ENCODE measurements at regions not wholly inside any gene's neighbourhood (a gene's known extent, or its start where the extent isn't known, plus 50 kb on each side); places are given as distances from the start of the nearest gene placed in this dataset.

DNA sequence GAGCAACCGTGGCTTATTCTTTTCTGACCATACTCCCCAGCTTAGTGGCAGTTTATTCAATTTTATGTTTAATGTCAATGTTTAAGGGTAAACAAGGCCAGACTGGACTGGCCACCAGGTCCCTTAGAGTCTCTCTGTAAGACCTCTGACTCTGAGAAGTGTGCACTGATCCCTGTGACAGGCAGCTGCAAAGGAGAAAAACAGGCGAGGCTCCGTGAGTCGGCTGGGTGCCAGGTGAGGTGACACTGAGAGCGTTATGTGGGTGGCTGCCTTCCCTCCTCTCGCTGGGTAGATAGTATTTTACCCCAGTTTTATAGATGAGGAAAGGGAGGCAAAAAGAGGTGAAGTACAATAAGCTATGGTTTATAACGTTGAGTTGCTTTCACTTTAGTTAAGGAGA is 139.4 kb upstream of the HDAC4 start:
- DNase-seq (ENCODE audit: low read depth in 2 of 2, low spot score in 1 of 2) = no peak

DNA sequence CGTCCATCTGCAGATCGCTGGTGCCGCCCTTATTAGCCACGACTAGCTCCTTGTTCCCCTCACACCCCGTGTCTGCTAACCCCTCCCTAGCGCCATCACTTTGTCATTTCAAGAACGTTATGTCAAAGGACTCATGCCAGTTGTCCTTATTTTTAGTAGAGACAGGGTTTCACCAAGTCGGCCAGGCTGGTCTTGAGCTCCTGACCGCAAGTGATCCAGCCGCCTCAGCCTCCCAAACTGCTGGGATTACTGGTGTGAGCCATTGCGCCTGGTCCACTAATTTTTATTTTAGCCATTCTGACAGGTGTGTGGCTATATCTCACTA is 138.9 kb upstream of the HDAC4 start:
- no peak for DNase-seq (ENCODE audit: low read depth in 2 of 2, low spot score in 1 of 2)

DNA sequence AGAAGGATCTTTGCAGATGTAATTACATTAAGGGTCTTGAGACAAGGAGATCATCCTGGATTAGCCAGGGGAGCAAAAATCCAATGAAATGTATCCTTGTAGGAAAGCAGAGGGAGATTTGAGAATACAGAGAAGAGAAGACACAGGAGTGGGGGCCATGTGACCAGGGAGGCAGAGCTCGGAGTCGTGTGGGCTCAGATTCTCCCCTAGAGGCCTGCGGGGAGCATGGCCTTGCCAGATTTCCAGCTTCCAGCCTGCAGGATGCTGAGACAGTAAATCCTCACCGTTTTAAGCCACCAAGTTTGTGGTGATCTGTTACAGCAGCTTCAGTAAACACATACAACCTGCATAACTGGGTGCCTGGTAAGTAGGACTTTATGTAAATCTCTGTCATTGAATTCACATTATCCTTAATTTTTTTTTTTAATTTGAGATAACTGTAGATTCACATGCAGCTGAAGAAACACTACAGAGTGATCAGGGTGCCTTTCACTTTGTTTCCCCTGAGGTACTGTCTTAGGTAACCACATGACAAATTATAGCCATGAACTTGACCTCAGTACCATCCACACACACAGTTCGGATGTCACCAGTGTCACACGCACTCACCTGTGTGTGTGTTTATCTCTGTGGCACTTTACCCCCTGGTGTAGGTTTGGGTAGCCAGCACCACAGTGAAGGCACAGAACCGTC is 138.4 kb upstream of the HDAC4 start:
- DNase-seq (ENCODE audit: low read depth in 2 of 2, low spot score in 1 of 2) = no peak

DNA sequence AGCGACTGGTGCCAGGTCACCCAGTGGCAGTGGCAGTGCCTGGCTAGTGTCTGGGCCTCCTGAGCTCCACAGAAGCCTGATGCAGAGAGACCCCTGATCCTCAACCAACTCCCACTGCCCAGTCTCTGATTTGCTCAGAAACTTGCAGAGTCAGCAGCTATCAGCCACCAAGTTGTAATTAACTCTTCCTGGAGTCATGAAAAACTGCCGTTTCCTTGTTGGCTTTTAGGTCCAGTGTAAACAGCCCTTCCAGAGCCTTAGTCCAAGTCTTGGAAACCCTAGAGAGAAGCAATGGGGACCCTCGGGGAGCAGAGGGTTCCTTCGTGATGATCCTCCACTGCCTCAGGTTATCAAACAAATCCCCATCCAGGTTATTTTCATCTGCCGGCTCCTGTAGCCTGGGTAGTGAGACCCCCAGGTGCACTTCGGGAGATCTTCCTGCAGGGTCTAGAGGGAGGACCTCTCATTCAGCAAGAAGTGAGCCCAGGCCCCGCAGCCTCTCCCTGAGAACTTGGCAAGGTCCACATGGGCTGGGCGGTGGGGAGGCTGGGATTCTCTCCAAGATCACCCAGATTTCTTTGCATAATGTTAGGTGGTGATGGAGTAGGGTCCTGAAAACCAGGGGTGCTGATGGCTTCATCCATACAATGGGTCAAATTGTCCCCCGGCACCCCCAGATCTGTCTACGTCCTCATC is 137.7 kb upstream of the HDAC4 start:
- DNase-seq (ENCODE audit: low read depth in 2 of 2, low spot score in 1 of 2) = no peak

DNA sequence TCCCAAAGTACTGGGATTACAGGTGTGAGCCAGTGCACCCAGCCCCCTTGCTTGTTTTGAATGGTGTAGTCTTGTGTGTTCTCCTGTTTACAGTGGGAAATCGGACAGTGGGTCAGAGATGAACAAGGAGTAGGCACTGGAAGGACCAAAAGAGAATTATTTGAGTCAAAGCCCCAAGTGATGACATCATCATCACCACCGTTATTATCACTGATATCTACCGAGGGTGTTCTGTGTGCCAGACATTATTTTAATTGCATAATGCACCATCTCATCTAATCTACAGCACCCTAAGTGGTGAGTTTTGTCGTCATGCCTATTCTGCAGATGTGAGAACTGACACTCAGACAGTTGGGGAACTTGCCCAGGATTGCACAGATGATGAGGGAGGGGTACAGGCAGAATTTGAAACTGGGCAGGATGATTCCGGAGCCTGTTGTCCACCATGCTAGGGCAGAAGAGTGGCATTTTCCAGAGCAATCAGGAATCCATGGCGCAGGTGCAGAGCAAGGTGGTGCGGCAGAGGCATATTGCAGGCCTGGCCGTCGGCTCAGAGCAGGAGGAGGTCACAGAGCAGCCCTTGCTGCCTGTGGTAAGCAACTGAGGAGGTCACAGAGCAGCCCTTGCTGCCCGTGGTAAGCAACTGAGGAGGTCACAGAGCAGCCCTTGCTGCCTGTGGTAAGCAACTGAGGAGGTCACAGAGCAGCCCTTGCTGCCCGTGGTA is 137.0 kb upstream of the HDAC4 start:
- no peak for DNase-seq (ENCODE audit: low read depth in 2 of 2, low spot score in 1 of 2)

DNA sequence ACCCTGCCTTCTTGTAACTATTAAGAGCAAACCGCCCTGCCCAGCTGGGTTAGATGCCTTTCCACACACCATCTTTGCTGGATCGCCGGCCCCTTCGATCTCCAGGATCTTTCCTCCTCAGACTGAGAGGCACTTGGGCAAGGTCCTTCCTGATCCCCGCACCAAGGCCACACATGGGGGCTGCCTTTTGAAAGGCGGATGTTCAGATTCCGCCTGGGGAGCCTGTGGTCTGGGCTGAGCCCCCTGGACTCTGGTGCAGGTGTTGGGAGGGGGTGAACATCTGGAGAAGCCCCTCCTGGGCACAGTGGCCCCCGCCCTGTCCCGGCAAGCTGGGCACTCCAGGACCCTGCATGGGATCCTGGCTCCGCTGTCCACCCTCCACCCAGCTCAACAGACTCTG is 135.4 kb upstream of the HDAC4 start:
- DNase-seq (ENCODE audit: low read depth in 2 of 2, low spot score in 1 of 2) = no peak

DNA sequence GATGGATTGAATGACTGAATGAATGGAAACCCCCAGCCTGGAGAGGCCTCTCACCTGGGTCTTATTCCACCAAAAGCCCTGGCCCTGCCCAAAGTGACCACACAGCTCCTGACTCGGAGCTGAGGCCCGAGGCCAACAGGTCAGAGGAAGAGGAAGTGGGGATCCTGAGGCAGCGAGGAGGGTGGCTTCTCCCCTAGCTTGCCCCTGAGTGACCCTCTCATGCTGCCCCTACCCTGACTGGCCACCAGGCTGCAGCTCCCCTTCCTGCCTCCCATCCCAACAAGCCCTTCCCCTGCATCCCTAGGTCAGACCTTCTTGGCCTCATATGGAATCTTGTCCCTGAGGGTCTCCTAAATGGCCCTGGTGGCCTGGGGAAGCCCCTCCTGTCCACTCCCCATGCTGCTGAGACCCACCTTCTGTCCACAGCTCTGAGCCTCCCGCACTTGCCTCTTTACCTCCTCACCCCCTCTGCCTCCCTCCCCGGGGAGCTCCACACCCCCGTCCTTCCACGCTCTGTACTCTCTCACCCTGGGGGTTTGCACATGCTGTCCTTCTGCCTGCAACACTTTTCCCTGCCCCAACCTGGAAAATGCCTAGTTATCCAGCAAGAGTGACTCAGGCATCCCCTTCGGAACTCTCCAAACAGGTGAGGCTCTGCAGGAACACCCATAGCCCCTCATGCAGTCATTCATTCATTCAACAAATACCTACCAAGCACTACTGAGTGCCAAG is 134.8 kb upstream of the HDAC4 start:
- no peak for DNase-seq (ENCODE audit: low read depth in 2 of 2, low spot score in 1 of 2)

DNA sequence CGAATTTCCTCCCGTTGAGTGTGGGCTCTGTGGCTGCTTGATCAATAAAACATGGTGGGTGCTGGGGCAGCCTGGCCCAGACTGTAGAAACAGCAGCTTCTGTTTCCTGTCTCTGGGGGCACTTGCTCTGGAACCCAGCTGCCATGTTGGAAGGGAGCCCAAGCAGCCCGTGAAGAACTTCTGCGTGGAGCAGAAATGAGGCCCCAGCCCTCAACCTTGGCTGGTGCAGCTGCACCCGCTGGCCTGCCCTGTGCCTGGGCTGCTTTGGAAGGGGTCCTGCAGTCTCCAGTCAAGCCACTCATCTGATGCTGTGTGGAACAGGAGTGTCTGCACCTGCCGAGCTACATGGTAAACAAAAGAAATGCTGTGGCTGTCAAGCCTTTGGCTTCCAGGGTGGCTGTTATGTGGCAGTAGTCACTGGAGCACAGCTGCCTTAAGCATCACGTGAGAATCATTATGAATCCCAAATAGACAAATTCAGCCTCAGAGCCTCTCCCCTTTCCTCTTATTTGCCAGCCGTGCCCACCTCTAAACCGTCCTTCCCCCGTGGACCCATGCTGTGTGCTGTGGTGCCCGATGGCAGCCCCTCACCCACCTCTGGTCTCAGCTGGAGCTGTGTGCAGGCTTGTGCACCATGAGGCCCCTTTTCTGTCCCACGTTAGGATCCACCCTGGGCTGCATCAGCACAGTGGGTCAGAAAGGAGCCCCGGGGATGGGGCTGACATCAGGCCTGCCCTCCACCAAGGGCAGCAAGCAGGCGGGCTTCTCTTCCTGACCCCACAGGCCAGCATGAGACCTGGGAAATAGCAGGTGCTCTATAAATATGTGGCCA is 134.0 kb upstream of the HDAC4 start:
- DNase-seq (ENCODE audit: low read depth in 2 of 2, low spot score in 1 of 2) = no peak

DNA sequence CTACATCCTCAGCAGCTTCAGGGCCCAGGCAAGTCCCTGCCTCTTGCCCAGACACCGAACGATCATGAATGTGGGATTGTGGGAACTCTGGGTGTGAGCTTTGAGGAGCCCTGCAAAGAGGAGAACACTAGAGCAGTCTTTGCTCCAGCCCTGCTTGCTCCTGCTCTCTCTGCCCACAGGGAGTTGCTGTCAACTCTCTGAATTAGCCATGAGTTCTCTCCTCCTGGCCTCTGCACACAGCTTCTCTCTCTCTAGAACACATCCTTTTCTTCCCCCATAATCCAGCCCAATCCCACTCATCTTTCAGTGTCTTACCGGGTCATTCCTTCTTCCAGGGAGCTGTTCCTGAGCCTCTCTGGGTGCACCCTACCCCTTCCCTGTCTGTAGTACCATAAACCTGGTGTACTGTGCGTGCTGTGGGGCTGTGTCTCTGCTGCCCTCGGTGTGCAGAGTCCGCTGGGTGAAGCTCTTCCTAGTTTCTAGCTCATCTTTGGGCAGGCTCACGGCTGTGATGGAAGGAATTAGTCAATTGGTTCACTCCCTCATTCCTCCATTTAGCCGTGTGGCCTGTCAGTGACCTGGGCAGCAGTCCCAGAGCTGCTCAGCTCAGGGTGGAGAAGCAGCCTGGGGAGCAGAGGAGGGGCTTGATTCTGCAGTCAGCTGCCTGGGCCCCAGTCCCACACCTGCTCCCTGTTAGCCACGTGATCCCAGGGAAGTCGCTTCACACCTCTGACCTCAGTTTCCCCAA is 132.9 kb upstream of the HDAC4 start:
- no peak for DNase-seq (ENCODE audit: low read depth in 2 of 2, low spot score in 1 of 2)

DNA sequence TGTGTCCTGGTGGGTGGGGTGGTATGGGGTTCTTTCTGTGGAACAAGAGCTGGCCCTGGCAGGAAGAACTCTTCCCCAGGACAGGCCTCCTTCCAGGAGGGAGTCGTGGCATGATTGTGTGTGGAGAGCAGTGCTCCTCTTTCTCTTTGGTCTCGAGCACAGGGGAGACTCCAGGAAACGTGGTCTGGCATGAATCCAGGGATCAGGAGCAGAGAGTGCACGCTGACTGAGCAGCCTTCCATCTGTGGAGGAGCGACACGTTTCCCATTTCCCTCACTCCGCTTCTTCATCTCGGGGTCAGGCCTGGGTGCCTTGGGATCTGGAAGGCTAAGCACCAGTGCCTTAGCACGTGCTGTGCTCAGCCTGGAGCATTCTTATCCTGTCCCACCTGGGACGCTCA is 132.0 kb upstream of the HDAC4 start:
- no peak for DNase-seq (ENCODE audit: low read depth in 2 of 2, low spot score in 1 of 2)

DNA sequence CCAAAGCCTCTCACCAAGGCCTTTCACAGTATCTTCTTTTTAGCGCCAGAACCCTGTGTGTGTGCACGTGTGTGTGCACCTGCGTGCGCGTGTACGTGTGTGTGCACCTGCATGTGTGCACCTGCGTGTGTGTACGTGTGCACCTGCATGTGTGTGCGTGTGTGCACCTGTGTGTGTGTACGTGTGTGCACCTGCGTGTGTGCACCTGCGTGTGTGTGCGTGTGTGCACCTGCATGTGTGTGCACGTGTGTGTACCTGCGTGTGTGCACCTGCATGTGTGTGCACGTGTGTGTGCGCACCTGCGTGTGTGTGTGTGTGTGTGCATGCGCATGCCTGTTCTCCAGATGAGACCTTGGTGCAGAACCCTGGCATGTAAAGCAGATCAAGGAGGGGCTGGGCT is 131.4 kb upstream of the HDAC4 start:
- DNase-seq (ENCODE audit: low read depth in 2 of 2, low spot score in 1 of 2) = no peak

DNA sequence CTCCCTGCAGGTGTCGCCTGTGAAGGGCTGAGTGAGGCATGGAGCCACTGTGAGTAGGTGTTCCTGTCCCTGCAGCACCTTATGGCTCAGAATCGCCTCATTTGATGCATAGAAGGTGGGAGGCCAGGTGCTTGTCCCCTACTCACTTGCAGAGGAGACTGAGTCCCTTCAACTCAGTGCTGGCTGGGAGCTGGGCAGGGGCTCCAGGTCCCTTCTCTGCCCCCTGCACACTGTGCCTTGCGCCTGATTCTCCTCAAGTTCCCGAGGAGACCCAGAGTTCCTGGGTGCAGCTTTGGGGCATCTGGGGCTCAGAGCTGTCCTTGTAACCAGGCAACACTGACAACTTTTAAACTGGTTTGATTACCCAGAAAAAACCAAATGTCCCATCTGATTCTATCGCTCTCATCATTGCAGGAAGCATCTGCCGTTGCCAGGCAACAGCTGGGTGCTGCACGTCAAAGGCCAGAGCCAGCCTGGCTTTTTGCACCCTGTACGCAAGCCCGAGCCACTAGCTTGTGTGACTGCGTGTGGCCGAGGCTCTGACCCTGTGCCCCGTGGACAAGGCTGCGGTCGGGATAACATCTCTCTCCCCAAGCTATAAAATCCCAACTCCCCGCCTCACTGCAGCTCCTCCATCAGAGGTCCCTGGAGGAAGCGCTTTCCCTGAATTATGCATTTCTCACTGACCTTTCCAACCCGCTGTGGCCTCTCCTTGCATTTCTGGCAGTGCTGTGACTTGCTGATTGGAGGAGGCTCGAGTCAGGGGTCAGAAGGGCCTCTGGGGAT is 130.8 kb upstream of the HDAC4 start:
- no peak for DNase-seq (ENCODE audit: low read depth in 2 of 2, low spot score in 1 of 2)

DNA sequence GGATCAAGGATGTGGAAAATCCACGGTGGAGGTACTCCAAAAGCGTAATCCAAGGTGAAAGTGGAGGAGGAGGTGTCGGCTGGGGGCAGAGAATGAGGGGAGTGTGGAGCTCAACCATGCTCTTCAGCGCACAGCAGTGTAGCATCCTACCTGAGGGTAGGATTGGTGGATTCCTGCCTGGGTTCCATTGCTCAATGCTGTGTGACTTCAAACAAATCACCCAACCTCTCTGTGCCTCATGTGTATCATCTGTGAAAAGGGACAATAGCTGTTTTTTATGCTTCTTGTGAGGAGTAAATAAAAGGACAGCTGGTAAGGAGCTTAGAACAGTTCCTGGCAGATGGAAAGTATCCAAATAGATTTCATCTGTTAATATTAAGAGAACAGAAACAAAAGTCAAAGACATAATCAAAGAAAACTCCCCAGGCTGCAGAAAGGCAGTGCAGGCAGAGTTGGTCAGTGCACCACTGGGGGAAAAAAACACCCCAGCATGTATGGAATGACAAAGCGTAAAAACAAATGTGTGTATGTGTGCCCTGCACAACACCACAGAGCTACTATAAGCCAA is 130.0 kb upstream of the HDAC4 start:
- no peak for DNase-seq (ENCODE audit: low read depth in 2 of 2, low spot score in 1 of 2)

DNA sequence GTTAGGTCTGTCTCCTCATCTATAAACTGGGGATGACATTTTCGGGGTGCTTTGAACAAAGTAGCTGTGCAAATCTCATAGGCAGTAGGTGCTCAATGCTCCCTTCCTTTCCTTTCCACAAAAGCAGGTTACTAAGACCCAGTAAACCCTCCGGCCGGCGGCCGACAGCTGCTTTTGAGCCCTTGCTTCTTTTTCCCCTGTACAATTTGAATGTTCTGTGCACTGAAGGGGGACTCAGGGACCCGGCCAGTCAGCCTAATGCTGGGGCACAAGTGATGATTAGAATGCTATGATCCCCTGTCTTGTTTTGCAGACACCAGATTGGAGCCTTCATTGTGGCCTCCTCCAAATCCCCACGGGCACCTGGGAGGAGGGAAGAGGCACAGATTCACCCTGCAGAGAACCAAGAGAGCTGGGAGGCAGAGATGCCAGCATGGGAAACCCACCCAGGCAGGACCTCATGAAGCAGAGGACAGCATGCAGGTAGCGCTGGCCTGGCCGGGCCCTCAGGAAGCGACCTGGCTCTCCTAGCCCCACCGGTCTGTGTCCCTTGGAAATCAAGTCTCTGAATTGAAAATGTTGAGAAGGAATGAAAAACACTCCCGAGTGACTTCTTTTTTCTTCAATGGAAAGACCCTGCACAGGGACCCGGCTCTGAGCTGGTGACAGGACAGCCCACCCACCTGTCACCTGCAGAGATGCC is 128.6 kb upstream of the HDAC4 start:
- DNase-seq (ENCODE audit: low read depth in 2 of 2, low spot score in 1 of 2) = no peak

DNA sequence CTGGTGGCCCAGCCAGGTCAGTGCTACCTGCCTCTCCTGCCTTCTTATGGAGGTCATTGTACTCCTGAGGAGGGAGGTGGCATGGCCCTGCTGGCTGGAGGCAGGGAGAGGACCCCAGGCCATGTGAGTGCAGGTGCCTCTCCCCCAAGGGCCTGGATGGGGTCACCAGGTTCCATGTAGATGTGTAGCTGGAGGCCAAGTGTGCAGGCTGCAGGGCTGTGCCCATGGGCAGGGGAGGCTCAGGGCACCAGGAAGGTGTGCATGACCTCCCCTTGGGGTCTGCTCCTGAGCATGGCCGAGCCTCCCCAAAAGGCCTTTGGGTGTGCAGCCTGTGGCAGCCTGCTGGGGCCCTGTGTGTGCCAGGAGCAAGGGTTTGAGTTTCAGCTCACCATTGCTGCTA is 128.1 kb upstream of the HDAC4 start:
- DNase-seq (ENCODE audit: low read depth in 2 of 2, low spot score in 1 of 2) = no peak

DNA sequence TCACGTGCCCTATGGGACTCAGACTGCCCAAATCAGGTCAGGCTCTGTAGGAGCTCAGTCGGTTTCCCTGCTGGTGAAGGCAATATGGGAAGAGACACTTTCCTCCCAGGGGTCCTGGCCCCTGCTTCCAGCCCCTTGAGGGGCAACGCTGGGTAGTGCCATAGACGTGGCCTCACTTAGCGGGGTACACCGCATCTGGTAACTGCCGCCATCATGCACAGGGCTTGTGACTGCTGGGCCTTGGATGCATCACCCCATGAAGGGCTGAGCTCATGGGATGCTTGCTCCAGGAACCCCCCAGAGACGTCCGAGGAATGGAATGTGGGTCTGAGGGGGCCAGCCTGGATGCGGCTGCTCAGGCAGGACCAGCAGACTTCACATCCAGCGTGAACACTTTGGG is 127.3 kb upstream of the HDAC4 start:
- DNase-seq (ENCODE audit: low read depth in 2 of 2, low spot score in 1 of 2) = no peak

DNA sequence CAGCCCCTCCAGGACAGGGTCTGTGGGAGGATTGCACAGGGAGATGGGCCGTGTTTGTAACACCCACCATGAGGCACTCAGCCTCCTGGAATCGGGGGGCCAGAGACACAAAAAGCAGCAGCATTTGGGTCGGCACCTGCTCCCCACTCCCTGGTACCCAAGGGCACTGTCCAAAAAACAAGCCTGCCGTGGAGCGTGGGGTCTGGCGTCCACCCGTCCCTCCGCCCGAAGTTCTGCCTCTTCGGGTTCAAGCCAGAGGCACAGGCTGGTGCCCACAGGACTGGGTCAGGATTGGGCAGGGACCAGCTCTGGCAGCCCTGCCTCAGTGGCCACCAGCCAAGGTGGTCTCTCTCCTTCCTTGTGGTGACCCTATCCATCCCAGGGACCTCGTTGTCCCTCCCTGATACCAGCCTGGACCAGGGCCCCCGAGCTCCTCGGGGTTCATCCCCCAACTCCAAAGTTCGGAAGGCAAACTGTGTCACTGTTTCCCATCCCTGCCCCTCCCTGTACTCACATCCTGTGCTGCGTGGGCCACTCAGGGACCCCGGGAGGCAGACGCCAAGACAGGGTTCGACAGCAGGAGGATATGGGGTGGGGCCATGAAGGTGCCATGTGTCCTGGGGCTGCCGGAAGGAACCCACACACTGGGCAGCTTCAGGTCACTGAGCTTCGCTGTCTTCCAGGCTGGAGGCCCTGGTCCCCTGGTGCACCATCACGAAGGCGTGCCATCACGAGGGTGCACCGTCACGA is 126.0 kb upstream of the HDAC4 start:
- DNase-seq (ENCODE audit: low read depth in 2 of 2, low spot score in 1 of 2) = no peak

DNA sequence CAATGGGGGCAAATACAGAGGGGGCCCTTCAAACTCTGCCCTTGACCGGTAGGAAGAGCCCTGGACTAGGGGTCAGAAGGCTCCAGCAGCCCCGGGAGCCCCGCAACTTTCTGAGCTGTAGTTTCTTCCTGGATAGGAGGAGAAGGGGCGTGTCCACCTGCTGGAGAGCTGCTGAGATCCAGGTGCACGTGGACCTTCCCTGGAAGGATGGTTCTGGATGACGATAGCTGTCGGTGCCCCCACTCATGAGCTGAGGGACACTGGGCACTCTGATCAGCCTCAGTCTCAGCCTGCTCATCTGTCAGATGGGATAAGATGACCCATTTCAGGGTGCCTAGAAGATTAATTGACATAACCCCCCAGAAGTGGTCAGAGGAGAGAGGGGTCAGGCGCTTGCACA is 125.2 kb upstream of the HDAC4 start:
- no peak for DNase-seq (ENCODE audit: low read depth in 2 of 2, low spot score in 1 of 2)

Data from stimulated activated CD8-positive, alpha-beta memory T cell treated with anti-CD3 and anti-CD28 coated beads, Interleukin-4, amount 100 ng/mL, for 1 hour (primary cell).